Sigmoid colon (tissue), 4 donors: ENCODE measurements at regions not wholly inside any gene's neighbourhood (a gene's known extent, or its start where the extent isn't known, plus 50 kb on each side); places are given as distances from the start of the nearest gene placed in this dataset.

Experiments
- EP300 ChIP-seq, 4 donors: sonication (generic); formaldehyde crosslinking; IDR thresholded peaks; one replicate each; pipeline ENCODE4 v1.6.1; 2017; ENCODE audit warnings: antibody characterized with exemption in 4 of 4
- TF ChIP-seq, protein P1 (sequence below), 4 experiments: fragments of 450-650 bp in 3 of 4; fragments of 200-600 bp in 1 of 4; IDR thresholded peaks; one replicate each; pipeline ENCODE4 v1.5.1; 2016 to 2019; ENCODE audit warnings: antibody characterized with exemption in 4 of 4, mild to moderate bottlenecking in 3 of 4, moderate library complexity in 2 of 4

- no peak for TF ChIP-seq EP300 (IDR thresholded peaks at IDR 0.05)
- TF ChIP-seq, protein P1, sequence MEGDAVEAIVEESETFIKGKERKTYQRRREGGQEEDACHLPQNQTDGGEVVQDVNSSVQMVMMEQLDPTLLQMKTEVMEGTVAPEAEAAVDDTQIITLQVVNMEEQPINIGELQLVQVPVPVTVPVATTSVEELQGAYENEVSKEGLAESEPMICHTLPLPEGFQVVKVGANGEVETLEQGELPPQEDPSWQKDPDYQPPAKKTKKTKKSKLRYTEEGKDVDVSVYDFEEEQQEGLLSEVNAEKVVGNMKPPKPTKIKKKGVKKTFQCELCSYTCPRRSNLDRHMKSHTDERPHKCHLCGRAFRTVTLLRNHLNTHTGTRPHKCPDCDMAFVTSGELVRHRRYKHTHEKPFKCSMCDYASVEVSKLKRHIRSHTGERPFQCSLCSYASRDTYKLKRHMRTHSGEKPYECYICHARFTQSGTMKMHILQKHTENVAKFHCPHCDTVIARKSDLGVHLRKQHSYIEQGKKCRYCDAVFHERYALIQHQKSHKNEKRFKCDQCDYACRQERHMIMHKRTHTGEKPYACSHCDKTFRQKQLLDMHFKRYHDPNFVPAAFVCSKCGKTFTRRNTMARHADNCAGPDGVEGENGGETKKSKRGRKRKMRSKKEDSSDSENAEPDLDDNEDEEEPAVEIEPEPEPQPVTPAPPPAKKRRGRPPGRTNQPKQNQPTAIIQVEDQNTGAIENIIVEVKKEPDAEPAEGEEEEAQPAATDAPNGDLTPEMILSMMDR (IDR thresholded peaks at IDR 0.05) = no peak
Measured at GRCh38 chr6:74657011-74657410, 548.8 kb downstream of the COL12A1 start.
